SIG-M5 (cell line): ENCODE measurements at regions not wholly inside any gene's neighbourhood (a gene's known extent, or its start where the extent isn't known, plus 50 kb on each side); places are given as distances from the start of the nearest gene placed in this dataset.
"Not testable (repeated sequence)": the region's sequence is repeated elsewhere in the genome, so short reads cannot be mapped to it uniquely, and the experiment has no call there.

ENCODE experiments used
- DNase-seq: peaks from one replicate; lab custom pipeline; 2025; lab: John Stamatoyannopoulos, UW

DNA sequence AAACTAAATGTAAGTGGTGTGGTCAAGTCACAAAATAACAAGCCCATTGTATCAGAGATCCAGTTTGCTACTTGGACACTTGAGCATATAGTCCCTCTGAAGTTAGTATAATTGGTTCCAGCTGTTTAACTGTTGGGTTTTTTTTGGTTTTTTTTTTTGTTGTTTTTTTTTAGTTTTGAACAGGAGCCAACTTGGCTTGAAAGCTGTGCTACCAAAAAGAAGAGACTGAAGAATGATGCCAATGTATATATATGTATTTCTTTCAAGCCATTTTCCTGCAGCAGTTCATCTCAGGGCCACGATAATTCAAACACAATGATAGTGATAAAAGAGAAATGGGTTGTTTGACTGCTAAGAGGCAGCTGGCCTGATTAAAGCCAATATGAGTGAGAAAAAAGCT is 138.3 kb downstream of the PCDH18 start:
- no peak for DNase-seq

DNA sequence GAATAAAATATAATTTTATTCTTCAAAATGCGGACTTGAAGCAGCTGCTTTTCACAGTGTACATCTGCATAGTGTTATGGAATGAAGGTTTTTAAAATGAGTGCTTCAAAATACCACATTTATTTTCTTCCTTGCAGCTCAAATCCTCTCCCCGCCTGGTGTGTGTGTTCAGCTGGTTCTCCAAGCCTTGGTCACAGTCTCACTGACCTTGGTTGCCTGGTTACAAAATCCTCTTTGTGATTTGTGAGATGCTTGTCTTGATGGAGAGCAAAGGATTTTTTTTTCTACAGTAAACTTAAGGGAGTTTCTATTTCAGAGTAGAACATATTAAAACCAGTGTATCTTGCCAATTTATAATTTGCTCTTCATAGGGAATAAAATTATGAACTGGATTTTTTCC is 139.2 kb downstream of the PCDH18 start:
- DNase-seq, result no peak

- DNase-seq, result no peak
Measured at GRCh38 chr4:137390707-137391106, 141.6 kb downstream of the PCDH18 start.

GRCh38 chr4:137389911-137390520 is 142.3 kb downstream of the PCDH18 start:
- no peak for DNase-seq

DNA sequence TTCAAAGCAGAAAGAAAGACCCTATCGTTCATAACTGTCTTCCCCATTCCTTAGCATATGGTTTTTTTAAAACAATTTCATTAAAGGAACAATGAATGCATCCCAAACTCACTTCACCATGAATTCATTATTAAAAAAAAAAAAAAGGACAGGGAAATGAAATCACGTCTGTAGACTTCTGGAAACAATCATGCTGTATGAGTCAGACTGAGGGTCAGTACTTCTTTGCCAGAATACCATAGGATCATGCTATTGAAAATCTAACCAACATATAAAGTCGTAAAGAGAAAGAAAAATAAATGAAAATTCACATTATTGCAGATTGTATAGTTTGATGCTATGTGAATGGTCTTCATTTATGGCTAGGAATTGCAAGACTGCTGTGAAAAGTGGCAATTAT is 144.4 kb downstream of the PCDH18 start:
- DNase-seq, result no peak

DNA sequence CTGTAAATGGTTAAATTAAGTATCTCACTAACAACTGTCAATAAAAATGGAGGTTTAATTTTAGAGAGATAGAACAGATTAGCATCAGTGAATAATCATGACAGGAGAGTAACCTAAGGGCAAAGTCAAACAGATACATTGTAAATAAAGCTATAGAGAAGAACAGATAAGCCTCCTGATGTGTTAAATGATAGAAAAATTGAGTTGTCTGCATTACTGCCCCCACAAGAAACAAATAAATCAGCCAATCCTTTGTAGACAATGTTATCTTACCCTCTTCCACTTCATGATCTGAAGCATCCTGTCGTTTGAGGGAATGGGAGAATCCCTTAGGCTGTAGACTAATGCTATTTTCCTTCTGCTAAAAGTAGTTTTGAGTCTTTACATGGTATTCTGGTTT is 147.8 kb downstream of the PCDH18 start:
- DNase-seq, result no peak

GRCh38 chr4:137378821-137379220 is 153.5 kb downstream of the PCDH18 start:
- DNase-seq, result no peak

DNA sequence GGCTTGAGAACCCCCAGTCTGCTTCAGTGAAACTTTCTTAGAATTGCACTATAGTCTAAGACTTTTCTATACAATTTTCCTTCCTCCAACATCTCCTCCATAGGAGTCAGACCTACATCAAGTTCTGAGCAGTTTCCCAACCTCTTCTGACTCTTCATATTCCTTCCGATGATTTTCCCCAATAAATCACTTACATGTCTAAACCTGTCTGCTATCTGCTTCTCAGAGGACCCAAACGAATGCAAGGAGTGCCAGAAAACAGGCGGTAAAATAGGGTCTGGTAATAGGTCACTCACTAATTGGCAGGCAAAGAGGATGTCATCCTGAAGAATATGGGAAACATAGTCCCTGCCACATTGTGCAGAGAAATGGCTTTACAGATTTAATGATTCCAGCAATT is 153.9 kb downstream of the PCDH18 start:
- no peak for DNase-seq

DNA sequence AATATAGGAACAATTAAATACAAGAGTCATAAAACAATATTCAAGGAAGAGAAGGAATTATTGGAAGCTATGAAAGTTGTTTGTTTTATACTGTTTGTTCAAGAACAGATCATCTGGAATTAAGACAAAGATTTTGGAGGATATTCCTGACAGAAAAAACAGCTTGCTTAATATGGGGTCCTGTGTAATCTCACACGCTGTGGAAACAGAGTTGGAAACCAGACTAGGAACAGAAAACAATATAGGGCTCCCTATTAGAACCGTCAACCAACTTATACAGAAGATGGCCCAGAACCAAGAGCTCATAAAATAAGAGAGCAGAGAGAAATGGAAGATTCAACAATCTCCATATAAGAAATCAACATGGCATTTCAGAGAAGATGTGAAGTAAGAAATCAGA is 156.0 kb downstream of the PCDH18 start:
- no peak for DNase-seq

DNA sequence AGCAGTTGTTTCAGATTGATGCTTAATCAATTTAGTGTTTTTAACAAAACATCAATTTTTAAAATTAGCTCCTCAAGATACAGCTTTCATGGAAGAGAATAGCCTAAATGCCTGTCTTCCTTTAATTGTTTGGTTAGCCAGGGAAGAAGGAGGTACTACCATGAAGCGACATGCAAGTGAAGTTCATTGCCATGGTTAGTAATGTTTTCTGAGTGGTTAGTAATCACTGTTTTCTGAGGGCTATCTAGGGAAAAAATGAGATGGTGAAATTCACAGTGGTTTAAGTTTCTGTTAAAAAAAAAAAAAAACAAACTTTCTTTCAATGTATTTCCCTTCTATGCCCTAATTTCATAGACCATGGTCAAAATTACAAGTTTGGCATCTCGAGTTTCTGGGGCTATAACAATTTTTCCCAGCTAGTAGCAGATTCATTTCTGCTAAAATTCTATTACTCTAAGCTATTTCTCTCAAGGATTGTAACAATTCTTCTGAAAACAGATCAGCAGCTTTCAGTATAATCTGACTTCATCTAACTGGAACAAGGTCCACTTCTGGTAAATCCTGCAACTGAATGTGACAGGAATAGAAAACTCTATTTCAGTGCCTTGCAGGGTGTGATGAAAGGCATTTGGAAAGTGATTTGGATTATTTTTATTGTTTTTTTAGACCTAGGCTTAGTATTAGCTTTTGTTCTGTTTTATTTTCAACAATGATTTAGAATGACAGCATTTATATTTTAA is 157.0 kb downstream of the PCDH18 start:
- DNase-seq, result no peak

GRCh38 chr4:137370679-137371078 is 161.6 kb downstream of the PCDH18 start:
- DNase-seq, result no peak

- DNase-seq, result no peak
Measured at GRCh38 chr4:137370206-137370633, 162.1 kb downstream of the PCDH18 start.

DNA sequence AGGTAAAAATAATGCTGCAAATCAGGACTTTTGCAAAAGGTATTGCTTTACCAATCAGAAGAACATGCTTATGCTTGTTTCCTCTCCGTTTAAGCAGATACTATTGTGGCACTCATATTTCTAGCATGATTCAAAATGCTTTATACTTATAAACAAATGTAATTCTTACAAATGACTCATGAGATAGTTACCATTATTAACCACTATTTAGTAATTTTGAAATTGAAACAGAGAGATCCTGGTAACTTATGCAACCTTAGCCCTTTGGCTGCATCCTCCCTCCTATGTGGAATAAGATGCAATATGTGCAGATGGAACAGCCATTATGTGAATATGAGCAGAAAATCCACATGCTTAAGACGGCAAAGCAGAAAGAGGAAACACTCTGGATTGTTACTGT is 164.7 kb downstream of the PCDH18 start:
- DNase-seq, result no peak

GRCh38 chr4:137363496-137363895 is 168.8 kb downstream of the PCDH18 start:
- no peak for DNase-seq

GRCh38 chr4:137361756-137362470 is 170.4 kb downstream of the PCDH18 start:
- no peak for DNase-seq

DNA sequence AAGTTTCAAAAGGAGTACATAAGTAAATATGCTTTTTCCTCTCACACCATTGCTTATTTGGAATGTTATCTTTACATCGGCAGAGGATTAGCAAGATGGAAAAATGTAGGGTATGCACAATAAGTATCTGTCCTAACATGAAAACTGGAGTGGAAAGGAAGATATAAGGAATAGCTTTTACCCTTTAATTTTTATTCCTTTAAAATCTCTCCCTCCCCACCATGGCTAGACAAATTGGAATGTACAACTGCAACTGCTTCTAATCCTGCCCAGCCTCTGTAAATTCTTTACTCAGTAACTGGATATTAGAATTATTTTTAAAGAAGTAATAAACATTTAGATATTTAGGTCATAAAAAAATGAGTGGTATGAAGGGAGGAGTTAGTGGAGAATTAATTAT is 171.5 kb downstream of the PCDH18 start:
- DNase-seq, result no peak

DNA sequence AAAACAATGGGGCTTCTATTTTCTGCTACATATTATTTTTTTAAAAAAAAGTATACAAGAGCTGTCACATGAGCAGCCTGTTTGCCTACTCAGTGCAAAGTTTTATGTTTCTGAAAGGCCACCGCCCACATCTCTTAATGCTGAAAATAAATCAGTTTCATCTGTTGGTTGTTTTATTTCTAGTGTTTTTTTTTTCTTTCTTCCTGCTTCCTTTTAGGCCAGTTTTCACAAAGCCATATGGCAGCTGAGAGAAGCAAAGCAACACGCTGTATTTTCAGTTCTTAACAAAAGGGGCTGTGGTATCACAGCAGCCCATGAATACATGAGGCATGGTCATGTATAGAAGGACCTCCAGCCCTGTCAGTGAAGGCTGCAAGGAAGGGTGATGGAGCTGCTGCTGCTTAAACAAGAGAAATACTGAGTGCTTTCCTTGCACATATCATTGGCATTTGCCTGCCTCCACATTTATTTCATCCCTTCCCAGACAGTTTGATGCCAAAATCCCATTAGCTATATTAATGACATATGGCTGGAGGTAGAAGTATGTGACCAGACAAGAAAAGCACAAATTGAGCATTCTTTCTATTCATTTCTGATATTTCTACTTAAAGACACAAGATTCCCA is 172.5 kb downstream of the PCDH18 start:
- DNase-seq, result no peak

- DNase-seq, result not testable (repeated sequence)
Measured at GRCh38 chr4:137354562-137354961, 177.7 kb downstream of the PCDH18 start.

GRCh38 chr4:137347371-137347770 is 184.9 kb downstream of the PCDH18 start:
- DNase-seq, result no peak

DNA sequence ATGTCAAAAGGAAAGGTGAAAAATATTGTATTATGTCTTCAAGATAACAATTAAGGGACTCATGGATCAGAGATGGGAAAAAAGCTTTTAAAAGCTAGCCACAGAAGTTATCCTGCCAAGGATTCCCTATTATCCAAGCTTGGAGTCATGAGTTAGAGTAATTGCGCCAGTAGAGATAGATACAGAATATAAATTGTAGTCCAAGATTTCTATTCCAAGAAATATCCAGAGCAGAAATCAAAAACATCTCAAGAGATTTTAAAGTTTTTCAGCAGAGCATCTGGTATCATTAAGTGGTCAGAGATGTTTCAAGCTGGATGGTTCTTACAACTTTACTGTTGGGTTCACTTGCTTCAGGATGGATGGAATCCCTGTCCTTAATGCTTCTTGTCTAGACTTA is 186.7 kb downstream of the PCDH18 start:
- no peak for DNase-seq

- DNase-seq, result no peak
Measured at GRCh38 chr4:137343221-137343620, 189.1 kb downstream of the PCDH18 start.

DNA sequence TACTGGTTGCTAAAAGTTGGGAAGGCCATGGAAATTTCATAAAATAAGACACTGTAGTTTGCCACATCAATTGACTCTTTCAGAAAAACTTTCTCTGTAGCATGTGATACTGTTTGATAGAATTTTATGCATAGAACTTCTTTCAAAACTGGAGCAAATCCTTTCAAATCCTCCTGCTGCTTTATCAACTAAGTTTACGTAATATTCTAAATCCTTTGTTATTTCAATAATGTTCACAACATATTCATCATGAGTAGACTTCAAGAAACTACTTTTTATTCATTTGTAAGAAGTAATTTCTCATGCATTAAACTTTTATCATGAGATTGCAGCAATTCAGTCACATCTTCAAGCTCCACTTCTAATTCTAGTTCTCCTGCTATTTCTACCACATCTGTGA is 199.3 kb downstream of the PCDH18 start:
- DNase-seq, result no peak

- DNase-seq, result no peak
Measured at GRCh38 chr4:137312257-137312656, 220.0 kb downstream of the PCDH18 start.
